Thymus (tissue), 11 donors: ENCODE measurements at regions not wholly inside any gene's neighbourhood (a gene's known extent, or its start where the extent isn't known, plus 50 kb on each side); places are given as distances from the start of the nearest gene placed in this dataset.

Experiments
- DNase-seq, 9 donors: peaks; one replicate each; pipeline ENCODE4 v3.0.0-alpha.2; 2013; ENCODE audit warnings: low spot score in 9 of 9, low read depth in 6 of 9, missing footprints in 1 of 9
- H3K27ac ChIP-seq, 2 donors: one replicate each; pipeline ENCODE4 v1.5.1; 2013; ENCODE audit warnings: control low read depth in 1 of 2, low read depth in 1 of 2, low read length in 1 of 2, mild to moderate bottlenecking in 1 of 2, moderate library complexity in 1 of 2
- H3K27me3 ChIP-seq, 2 donors: one replicate each; pipeline ENCODE4 v1.5.1; 2013; ENCODE audit warnings: low read length in 1 of 2; ENCODE audit not compliant: control insufficient read depth in 2 of 2, insufficient read depth in 1 of 2
- H3K36me3 ChIP-seq, 2 donors: one replicate each; pipeline ENCODE4 v1.5.1; 2013; ENCODE audit warnings: low read length in 1 of 2, mild to moderate bottlenecking in 1 of 2, moderate library complexity in 1 of 2; ENCODE audit not compliant: control insufficient read depth in 2 of 2, insufficient read depth in 2 of 2
- H3K4me1 ChIP-seq, 2 donors: one replicate each; pipeline ENCODE4 v1.5.1; 2013; ENCODE audit warnings: low read length in 2 of 2; ENCODE audit not compliant: control insufficient read depth in 2 of 2, insufficient read depth in 2 of 2
- H3K4me3 ChIP-seq, 2 donors: one replicate each; pipeline ENCODE4 v1.5.1; 2013; ENCODE audit warnings: low read length in 2 of 2, control low read depth in 1 of 2, mild to moderate bottlenecking in 1 of 2
- H3K9me3 ChIP-seq, 2 donors: one replicate each; pipeline ENCODE4 v1.5.1; 2013; ENCODE audit warnings: low read length in 1 of 2, mild to moderate bottlenecking in 1 of 2; ENCODE audit not compliant: control insufficient read depth in 2 of 2, insufficient read depth in 1 of 2
- WGBS: extraction: QIAGEN DNeasy Blood & Tissue Kit; methylation state at CpG from one replicate; pipeline ENCODE4 v1.1.7; 2013; 5-methylcytosine and 5-hydroxymethylcytosine counted together
- donor health status: healthy.

DNA sequence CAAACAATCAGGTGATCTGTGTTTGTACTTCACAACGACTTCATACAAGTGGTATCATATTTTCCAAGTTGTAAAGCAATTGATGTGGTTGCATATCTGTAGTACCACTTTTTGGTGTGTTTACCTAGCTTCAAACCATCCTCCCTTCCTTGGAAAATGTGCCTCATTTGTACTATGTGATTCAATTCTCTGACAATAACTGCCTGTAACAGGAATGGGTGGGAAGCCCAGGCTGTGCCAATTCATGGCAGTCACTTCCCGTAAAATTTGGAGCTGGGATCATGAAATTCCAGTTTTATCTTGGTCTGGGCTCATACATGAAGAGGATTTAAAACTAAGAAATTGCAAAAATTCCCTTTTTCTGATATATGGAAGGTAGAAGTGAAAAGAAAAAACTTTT lies 250.1 kb downstream of the DIO2 start:
- no peak overlapping the region for H3K27ac ChIP-seq
- H3K9me3 ChIP-seq, result no peaks in the 10 kb centered on the region
- no peaks in the 10 kb centered on the region for H3K36me3 ChIP-seq
- H3K27me3 ChIP-seq, result no peaks in the 10 kb centered on the region
- DNase-seq, result no peak
- no peak overlapping the region for H3K4me3 ChIP-seq
- WGBS, result 82% methylated on average over 2 of the region's 2 CpGs
- no peaks in the 10 kb centered on the region for H3K4me1 ChIP-seq

DNA sequence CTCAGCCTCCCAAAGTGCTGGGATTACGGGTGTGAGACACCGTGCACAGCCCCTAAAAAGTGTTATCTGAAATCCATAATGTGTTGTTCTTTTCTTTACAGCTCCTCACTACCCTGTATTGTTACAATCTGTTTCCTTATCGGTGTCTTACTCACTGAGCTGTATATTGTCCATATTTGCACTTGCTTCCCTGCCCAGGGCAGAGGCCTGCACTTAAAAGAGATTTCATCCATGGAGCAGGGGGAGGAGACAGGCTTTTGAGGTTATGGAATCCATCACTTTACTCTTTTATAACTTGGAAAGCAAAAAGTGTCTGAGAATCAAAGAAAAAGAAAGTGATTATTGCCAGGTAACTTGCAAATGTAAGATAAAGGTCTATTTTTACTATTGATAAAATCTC lies 251.0 kb downstream of the DIO2 start:
- Histone ChIP-seq H3K4me3 (no peak overlapping the region), H3K36me3 (no peaks in the 10 kb centered on the region), H3K27ac (no peak overlapping the region), H3K27me3 (no peaks in the 10 kb centered on the region), H3K4me1 (no peaks in the 10 kb centered on the region), H3K9me3 (no peaks in the 10 kb centered on the region)
- 88% methylated on average over 3 of the region's 3 CpGs for WGBS
- DNase-seq, result no peak

GRCh38 chr14:79951572-79951971 lies 259.7 kb downstream of the DIO2 start:
- H3K36me3 ChIP-seq, result no peaks in the 10 kb centered on the region
- 87% methylated on average over 1 of the region's 1 CpG for WGBS
- H3K4me1 ChIP-seq, result no peaks in the 10 kb centered on the region
- no peaks in the 10 kb centered on the region for H3K9me3 ChIP-seq
- no peak overlapping the region for H3K27ac ChIP-seq
- no peak overlapping the region for H3K4me3 ChIP-seq
- H3K27me3 ChIP-seq, result no peaks in the 10 kb centered on the region
- DNase-seq, result no peak

DNA sequence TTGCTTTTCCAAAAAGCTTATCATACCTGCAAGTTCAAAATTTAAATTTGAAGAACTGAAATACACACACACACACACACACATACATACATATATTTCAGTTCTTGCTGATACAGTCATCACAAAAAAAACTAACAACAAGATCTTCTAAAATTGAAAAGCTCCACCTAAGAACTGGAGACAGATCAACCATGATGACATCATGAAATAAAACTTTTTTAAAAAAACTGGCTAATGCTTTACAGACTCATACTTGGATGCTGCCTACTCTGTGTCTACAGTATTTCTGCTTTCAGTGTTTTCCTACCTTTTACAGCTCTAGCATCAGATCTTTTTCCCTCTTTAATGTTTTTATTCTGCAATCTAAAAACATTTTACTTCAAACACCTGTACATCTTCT lies 261.4 kb downstream of the DIO2 start:
- Histone ChIP-seq H3K9me3 (no peaks in the 10 kb centered on the region), H3K27ac (no peak overlapping the region), H3K36me3 (no peaks in the 10 kb centered on the region), H3K4me3 (no peak overlapping the region), H3K27me3 (no peaks in the 10 kb centered on the region), H3K4me1 (no peaks in the 10 kb centered on the region)
- DNase-seq, result no peak

DNA sequence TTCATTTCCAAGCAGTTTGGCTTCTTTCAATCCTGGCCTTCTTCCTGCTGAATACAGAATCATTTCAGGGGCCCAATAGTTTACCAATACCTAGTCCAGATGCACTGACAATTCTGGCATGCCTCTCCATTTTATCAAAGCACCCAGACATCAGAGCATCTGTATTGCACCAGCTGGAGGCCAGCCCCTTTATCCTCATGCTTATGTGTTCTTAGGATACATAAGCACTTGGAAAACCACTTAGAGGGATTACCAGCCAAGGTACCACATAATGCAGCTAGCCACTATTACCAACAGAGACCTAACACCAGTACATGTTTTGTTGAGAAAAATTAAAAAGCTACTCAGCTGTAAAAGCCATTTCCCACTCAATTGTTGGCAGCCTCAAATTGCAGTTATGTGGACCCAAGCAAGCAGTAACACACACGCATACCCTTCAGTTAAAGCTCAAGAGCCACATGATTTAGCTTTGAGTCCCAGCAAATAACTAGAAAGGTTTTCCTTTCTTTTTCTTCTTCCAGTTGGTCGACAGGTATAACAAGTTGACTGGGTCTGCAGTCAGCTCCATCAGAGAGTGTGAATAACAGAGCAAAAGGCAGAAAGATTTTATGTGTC lies 263.8 kb downstream of the DIO2 start:
- Histone ChIP-seq H3K27ac (no peak overlapping the region), H3K27me3 (no peaks in the 10 kb centered on the region), H3K9me3 (no peaks in the 10 kb centered on the region), H3K4me3 (no peak overlapping the region), H3K4me1 (no peaks in the 10 kb centered on the region), H3K36me3 (no peaks in the 10 kb centered on the region)
- WGBS, result 93% methylated on average over 2 of the region's 2 CpGs
- DNase-seq, result no peak

GRCh38 chr14:79939235-79939634 lies 272.1 kb downstream of the DIO2 start:
- Histone ChIP-seq H3K4me3 (no peak overlapping the region), H3K27me3 (no peaks in the 10 kb centered on the region), H3K36me3 (no peaks in the 10 kb centered on the region), H3K4me1 (no peaks in the 10 kb centered on the region), H3K27ac (no peak overlapping the region), H3K9me3 (no peaks in the 10 kb centered on the region)
- 88% methylated on average over 6 of the region's 6 CpGs for WGBS
- DNase-seq, result no peak

DNA sequence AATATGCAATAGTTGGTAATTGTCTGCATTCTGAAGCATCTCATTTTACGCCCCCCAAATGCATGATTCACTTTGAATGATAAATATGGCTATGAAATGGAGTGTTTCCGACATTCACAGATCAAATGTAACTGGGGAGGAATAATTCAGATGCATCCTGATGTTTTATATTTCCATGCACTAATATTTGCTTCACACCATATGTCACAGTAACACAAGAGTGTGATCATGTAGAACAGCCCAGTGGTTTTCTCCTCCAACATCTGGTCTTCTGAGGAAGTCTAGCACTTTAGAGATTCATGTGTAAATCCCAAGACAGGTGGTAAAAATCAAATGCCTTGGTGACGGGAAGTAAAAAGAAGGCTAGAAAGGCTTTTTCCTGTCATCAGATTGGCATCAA lies 273.1 kb downstream of the DIO2 start:
- Histone ChIP-seq H3K4me1 (no peaks in the 10 kb centered on the region), H3K4me3 (no peak overlapping the region), H3K27ac (no peak overlapping the region), H3K36me3 (no peaks in the 10 kb centered on the region), H3K27me3 (no peaks in the 10 kb centered on the region), H3K9me3 (no peaks in the 10 kb centered on the region)
- DNase-seq, result no peak
- 89% methylated on average over 3 of the region's 3 CpGs for WGBS

DNA sequence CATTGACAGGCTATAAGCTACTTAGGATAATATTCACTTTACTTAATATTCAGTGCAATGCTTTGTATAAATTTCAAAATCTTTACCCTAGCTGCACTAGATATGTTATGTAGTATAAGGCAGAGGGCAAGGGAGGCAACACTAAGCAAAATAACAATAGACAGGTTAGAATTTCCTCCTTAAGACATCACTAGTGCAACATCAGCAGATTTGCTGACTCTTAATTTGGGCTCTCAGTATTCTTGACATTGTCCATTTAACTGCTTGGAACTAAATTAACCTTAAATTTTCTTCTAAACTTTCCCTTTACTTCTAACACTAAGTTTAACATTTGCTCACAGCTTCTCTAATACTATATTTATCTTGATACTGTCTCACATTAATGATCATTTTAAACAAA lies 273.9 kb downstream of the DIO2 start:
- Histone ChIP-seq H3K4me1 (no peaks in the 10 kb centered on the region), H3K4me3 (no peak overlapping the region), H3K27me3 (no peaks in the 10 kb centered on the region), H3K27ac (no peak overlapping the region), H3K9me3 (no peaks in the 10 kb centered on the region), H3K36me3 (no peaks in the 10 kb centered on the region)
- no peak for DNase-seq

GRCh38 chr14:79924551-79924950 lies 286.8 kb downstream of the DIO2 start:
- Histone ChIP-seq H3K4me1 (no peaks in the 10 kb centered on the region), H3K9me3 (no peaks in the 10 kb centered on the region), H3K27ac (no peak overlapping the region), H3K4me3 (no peak overlapping the region), H3K27me3 (no peaks in the 10 kb centered on the region), H3K36me3 (no peaks in the 10 kb centered on the region)
- WGBS, result 67% methylated on average over 2 of the region's 2 CpGs
- no peak for DNase-seq

DNA sequence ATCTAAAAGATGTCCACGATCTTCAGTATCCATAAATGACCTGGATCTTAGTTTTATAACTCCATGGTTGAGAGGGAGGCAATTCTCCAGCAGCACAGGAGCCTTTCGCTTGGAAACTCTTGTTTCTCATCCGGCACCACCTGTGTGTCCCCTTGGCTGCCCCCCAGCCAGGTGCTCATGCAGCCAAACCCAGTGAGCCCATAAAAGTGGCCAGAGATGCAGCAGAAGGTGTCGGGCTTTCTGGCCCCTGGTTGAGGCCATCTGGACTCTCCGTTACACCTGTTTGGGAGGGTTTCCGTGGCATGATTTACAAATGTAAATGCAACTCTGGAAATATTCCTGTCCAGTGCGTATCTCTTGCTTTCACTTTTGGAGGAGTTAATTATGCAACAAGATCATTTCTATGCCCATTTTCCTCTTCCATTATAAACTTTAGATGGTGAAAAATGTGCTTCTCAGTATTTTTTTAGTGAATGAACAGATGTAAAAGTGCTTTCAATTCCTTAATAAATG lies 291.1 kb downstream of the DIO2 start:
- H3K27ac ChIP-seq, result no peak overlapping the region
- 84% methylated on average over 7 of the region's 7 CpGs for WGBS
- no peak overlapping the region for H3K4me3 ChIP-seq
- no peak for DNase-seq
- H3K4me1 ChIP-seq, result no peaks in the 10 kb centered on the region
- H3K36me3 ChIP-seq, result no peaks in the 10 kb centered on the region
- H3K9me3 ChIP-seq, result no peaks in the 10 kb centered on the region
- H3K27me3 ChIP-seq, result no peaks in the 10 kb centered on the region
